NCI-H748 (cell line): ENCODE measurements at regions not wholly inside any gene's neighbourhood (a gene's known extent, or its start where the extent isn't known, plus 50 kb on each side); places are given as distances from the start of the nearest gene placed in this dataset.

Experiments
- DNase-seq: peaks from one replicate; lab custom pipeline; 2025; ENCODE audit not compliant: unreplicated experiment; lab: John Stamatoyannopoulos, UW

DNA sequence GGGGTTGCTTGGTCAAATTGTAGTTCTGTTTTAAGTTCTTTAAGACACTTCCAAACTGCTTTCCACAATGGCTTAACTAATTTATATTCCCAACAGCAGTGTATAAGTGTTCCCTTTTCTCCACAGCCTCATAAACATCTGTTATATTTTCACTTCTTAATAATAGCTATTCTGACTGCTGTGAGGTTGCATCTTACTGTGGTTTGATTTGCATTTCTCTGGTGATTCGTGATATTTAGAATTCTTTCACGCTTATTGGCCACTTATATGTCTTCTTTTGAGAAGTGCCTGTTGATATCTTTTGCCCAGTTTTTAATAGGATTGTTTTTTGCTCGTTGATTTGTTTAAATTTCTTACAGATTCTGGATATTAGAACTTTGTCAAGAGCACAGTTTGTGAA lies 278.6 kb upstream of the ITM2A start:
- DNase-seq, result no peak

- no peak for DNase-seq
Measured at GRCh38 chrX:79631526-79631925, 264.4 kb upstream of the ITM2A start.

DNA sequence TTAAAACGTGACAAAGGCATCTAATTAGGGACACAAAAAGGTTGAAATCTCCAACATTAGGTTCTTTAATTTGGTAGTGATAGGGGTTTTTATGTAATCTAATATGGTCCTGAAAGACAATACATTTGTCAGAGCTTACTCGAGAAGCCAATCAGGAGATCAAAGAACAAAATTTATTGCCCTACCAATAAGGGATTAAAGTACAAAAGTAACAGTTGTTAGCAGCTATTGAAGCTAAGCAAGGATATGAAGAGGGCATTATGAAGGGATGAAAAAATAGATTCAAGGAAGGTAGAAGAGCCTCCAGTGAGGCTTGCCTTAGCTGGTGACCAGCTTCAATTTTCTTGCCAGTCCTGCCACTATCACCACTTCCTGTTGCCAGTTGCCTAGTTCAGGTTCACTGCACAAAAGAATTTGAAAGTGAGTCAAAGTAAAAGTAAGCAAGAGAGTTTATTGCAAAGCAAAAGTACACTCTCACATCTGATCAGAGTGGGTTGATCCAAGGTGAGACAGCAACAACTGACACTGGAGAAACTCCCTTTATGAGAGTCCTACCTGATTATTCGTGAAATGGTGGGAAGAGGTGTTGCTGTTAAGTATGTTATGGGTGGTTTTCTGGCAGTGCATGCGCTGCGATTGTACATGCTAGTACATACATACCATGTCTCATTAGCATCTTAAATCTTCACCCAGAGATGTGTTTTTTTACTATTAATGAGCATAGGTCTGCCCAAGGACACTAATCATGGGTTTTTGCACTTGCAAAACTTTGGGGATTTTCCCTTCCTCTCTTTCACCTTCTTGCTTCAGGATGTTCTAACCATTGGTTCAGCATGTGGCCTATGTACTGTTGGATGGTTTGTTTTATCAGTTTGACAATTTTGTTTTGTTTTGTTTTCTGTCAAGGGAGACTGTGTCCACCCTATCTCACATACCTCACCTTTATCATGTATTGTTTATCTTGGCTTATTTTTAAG lies 263.2 kb upstream of the ITM2A start:
- DNase-seq, result no peak

DNA sequence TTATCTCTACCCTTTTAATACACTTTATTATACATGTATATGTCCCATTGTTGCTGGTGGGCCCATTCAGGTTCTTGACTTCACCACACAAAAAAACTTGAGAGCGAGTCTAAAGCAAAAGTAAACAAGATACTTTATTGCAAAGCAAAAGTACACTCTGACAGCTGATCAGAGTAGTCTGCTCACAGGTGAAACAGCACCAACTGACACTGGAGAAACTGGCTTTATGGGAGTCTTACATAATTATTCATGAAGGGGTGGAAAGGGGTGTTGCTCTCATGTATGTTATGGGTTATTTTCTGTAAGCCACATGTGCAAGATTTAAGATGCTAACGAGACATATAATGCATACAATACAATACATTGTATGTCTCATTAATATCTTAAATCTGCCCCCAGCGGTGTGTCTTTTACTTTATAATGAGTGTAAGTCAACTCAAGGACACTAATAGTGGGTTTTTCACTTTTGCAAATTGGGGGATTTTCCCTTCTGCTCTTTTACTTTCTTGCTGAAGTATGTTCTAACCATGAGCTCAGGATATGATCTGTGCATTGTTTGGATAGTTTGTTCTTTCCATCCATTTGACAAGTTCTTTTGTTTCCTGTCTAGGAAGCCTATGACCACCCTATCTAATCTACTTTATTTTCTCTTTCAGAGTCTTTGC lies 256.1 kb upstream of the ITM2A start:
- DNase-seq, result no peak

DNA sequence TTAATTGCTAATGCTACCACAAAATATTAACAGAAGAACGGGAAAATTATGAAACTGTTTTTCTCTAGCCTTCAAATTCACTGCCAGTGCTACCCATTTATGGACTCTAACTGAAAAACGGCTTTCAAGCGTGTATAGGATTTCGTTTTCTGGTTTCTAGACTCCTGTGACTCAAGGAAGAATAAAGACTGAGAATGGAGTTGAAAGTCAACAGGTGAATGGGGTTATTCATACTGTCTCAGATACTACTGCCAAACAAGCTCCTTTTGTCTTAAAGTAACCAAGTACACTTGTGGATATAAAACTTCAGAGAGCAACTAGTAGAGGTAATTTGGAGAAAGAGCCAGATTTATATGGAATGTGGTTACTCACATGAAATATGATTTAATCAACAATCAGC lies 251.1 kb upstream of the ITM2A start:
- DNase-seq, result no peak

GRCh38 chrX:79604364-79604763 lies 237.2 kb upstream of the ITM2A start:
- DNase-seq, result no peak

GRCh38 chrX:79601341-79602131 lies 234.4 kb upstream of the ITM2A start:
- DNase-seq, result peak; percentile 67

DNA sequence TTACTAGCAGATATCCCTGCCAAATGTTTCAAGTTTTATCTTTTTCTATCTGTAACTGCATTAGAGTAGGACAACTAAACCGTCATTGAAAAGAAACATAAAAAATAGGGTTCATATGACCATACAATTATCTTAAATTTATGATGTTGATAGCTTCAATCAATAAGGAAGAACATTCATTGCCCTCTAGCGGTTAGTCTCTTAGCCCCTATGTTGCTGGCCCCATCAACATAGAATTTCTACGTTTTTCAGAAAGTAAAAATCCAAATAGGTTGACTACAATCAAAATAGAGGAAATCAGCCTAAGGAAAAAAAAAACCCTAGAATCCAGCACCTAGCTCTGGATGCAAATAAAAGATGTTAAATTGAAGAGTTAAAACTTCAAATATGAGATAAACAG lies 225.1 kb upstream of the ITM2A start:
- no peak for DNase-seq

- DNase-seq, result no peak
Measured at GRCh38 chrX:79588233-79588632, 221.1 kb upstream of the ITM2A start.

GRCh38 chrX:79573760-79574159 lies 206.6 kb upstream of the ITM2A start:
- DNase-seq, result no peak

DNA sequence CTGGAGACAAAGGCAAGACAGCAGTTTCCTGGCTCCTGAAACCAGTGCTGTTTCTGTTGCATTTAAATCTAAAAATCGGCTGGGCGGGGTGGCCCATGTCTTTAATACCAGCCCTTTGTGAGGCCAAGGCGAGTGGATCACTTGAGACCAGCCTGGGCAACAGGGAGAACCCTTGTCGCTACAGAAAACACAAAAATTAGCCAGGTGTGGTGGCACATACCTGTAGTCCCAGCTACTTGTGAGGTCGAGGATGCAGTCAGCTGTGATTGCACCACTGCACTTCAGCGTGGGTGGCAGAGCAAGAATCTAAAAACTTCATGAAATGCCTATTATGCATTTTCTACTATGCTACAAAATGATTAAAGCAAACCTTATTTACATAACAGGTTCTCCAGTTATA lies 205.4 kb upstream of the ITM2A start:
- no peak for DNase-seq

- peak; percentile 2 for DNase-seq
Measured at GRCh38 chrX:79570524-79571240, 203.5 kb upstream of the ITM2A start.

- no peak for DNase-seq
Measured at GRCh38 chrX:79568309-79568708, 201.2 kb upstream of the ITM2A start.

DNA sequence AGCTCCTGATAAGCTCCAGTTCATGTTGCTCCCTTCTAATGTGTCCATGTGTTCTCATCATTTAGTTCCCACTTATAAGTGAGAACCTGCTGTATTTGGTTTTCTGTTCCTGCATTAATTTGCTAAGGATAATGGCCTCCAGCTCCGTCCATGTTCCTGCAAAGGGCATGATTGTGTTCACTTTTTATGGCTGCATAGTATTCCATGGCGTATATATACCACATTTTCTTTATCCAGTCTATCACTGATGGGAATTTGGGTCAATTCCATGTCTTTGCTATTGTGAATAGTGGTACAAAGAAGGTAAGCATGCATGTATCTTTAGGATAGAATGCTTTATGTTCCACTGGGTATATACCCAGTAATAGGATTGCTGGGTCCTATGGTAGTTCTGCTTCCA lies 197.2 kb upstream of the ITM2A start:
- DNase-seq, result no peak

DNA sequence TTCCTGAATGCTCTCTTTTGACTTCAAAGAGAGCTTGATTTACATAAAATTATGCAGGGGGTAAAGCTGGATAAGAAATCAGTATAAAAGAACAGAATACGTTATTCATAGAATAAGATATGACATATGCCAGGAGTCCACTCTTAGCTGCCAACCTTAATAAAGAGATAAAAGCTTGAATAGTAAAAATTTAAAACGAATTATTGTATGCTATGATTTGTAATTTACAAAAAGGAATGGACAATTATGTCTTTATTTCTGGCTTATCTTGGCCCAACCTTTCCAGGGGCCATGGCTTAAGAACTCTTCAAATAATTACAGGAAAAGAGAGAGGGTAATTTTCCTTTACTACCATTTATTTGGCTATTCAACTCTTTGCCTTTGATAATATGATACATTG lies 192.2 kb upstream of the ITM2A start:
- no peak for DNase-seq

GRCh38 chrX:79557212-79557611 lies 190.1 kb upstream of the ITM2A start:
- DNase-seq, result no peak

DNA sequence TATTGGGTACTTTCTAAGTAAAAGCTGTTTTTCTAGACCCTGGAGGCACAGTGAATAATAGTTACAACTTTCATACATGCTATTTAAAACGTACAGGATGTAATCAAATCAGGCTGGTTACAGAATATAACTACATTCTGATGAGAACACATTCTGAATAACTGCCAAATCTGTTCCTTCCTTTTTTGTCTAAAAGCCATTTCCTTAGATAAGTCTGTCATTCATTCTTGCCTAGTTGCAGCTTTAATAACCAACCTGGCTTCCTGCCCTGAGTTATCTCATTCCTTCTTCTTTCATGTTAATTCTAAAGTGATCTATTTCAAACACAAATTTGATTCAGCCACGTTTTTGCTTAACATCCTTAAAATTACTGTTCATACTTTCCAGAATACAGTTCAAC lies 189.7 kb upstream of the ITM2A start:
- no peak for DNase-seq

DNA sequence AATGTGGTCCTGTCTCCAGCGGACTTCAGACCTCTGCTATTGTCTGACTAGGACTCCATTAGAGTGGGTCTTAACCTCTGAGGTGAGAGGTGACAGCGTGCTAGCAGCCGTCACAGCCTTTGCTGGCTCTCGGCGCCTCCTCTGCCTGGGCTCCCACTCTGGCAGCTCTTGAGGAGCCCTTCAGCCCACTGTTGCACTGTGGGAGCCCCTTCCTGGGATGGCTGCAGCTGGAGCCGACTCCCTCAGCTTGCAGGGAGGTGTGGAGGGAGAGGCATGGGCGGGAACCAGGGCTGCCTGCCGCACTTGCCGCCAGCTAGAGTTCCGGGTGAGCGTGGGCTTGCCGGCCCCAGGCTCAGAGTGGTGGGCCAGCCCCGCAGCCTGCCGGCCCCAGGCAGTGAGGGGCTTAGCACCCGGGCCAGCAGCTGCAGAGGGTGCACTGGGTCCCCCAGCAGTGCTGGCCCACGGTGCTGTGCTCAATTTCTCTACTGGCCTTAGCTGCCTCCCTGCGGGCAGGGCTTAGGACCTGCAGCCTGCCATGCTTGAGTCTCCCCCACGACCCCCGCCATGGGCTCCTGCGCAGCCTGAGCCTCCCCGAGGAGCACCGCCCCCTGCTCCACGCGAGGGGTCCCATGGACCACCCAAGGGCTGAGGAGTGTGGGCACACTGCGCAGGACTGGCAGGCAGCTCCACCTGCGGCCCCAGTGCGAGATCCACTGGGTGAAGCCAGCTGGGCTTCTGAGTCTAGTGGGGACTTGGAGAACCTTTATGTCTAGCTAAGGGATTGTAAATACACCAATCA lies 163.4 kb upstream of the ITM2A start:
- no peak for DNase-seq

DNA sequence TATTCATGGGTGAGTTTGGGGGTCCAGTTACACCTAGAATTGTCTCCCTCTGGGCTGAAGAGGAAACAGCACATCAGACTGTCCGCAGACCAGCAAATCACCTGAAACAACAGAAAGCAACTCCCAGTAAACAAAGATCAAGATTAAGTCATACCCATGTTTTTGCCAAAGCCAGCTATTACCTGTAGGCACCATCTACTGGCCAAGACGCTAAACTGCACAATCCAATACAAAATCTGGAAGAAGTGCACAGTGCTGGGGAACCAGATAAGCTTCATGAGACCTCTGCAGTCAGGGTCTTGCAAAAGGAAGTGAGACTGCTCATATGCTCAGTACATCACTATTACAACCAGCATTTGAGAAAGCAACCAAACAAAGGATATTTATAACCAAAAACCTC lies 157.5 kb upstream of the ITM2A start:
- no peak for DNase-seq

DNA sequence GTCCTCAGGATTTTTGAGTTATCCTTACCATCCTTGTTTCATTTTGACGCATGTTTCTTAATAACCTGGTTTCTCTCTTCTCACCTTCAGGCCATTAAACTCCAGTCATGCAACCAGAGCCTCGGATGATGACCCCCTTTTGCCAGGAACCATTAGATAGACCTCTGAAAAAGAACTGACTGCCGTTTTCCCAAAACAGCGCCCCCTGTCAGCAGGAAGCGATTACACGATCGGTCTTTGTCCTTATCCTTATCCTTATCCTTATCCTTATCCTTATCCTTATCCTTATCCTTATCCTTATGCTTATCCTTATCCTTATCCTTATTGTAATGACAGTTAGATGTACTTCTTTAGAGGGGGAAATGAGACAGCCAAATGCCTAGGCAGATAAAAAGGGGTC lies 148.4 kb upstream of the ITM2A start:
- no peak for DNase-seq
